AG08396 (cell line): ENCODE measurements at regions not wholly inside any gene's neighbourhood (a gene's known extent, or its start where the extent isn't known, plus 50 kb on each side); places are given as distances from the start of the nearest gene placed in this dataset.
"Not testable (repeated sequence)": the region's sequence is repeated elsewhere in the genome, so short reads cannot be mapped to it uniquely, and the experiment has no call there.

Experiments
- DNase-seq: peaks from one replicate; pipeline ENCODE4 v3.0.0; 2012; ENCODE audit warnings: low spot score, mixed read lengths

- no peak for DNase-seq
Measured at GRCh38 chr12:105581420-105581819, 250.9 kb downstream of the C12orf75 start.

- no peak for DNase-seq
Measured at GRCh38 chr12:105585107-105585506, 254.6 kb downstream of the C12orf75 start.

- no peak for DNase-seq
Measured at GRCh38 chr12:105587237-105587636, 256.7 kb downstream of the C12orf75 start.

GRCh38 chr12:105588106-105588505 is 257.6 kb downstream of the C12orf75 start:
- DNase-seq = no peak

GRCh38 chr12:105590571-105590970 is 260.1 kb downstream of the C12orf75 start:
- DNase-seq = no peak

GRCh38 chr12:105595440-105595839 is 264.9 kb downstream of the C12orf75 start:
- DNase-seq = no peak

GRCh38 chr12:105596731-105597130 is 266.2 kb downstream of the C12orf75 start:
- DNase-seq = no peak

GRCh38 chr12:105598031-105598430 is 267.5 kb downstream of the C12orf75 start:
- no peak for DNase-seq

- DNase-seq = no peak
Measured at GRCh38 chr12:105600911-105601545, 270.5 kb downstream of the C12orf75 start.

- not testable (repeated sequence) for DNase-seq
Measured at GRCh38 chr12:105602312-105602711, 271.8 kb downstream of the C12orf75 start.

GRCh38 chr12:105604281-105604680 is 273.8 kb downstream of the C12orf75 start:
- DNase-seq = not testable (repeated sequence)

- DNase-seq = not testable (repeated sequence)
Measured at GRCh38 chr12:105606613-105607012, 276.1 kb downstream of the C12orf75 start.

- DNase-seq = not testable (repeated sequence)
Measured at GRCh38 chr12:105609001-105609400, 278.5 kb downstream of the C12orf75 start.

GRCh38 chr12:105610459-105610858 is 280.0 kb downstream of the C12orf75 start:
- DNase-seq = no peak

GRCh38 chr12:105611340-105611739 is 280.8 kb downstream of the C12orf75 start:
- DNase-seq = no peak

GRCh38 chr12:105613269-105613668 is 282.8 kb downstream of the C12orf75 start:
- DNase-seq = no peak

- no peak for DNase-seq
Measured at GRCh38 chr12:105613887-105614286, 283.4 kb downstream of the C12orf75 start.

- DNase-seq = no peak
Measured at GRCh38 chr12:105616971-105617540, 286.6 kb downstream of the C12orf75 start.

GRCh38 chr12:105622220-105622619 is 291.7 kb downstream of the C12orf75 start:
- DNase-seq = no peak

- DNase-seq = no peak
Measured at GRCh38 chr12:105622846-105623736, 292.6 kb downstream of the C12orf75 start.

GRCh38 chr12:105626653-105627052 is 296.2 kb downstream of the C12orf75 start:
- no peak for DNase-seq

GRCh38 chr12:105637470-105637869 is 307.0 kb downstream of the C12orf75 start:
- no peak for DNase-seq

GRCh38 chr12:105640761-105641160 is 310.3 kb downstream of the C12orf75 start:
- no peak for DNase-seq
